HEK293T (cell line): ENCODE measurements at regions not wholly inside any gene's neighbourhood (a gene's known extent, or its start where the extent isn't known, plus 50 kb on each side); places are given as distances from the start of the nearest gene placed in this dataset.

Experiments used
- CTCF ChIA-PET: fragments of 350-600 bp; formaldehyde crosslinking; extraction: SDS; loops from one replicate; lab custom pipeline; 2021; ENCODE audit warnings: antibody characterized with exemption, inconsistent platforms; lab: Yijun Ruan, JAX
- POLR2A ChIA-PET: fragments of 350-600 bp; formaldehyde crosslinking; extraction: SDS; loops from one replicate; lab custom pipeline; 2020; ENCODE audit warnings: antibody characterized with exemption, inconsistent platforms; lab: Yijun Ruan, JAX
- DNase-seq: peaks from one replicate; pipeline ENCODE4 v3.0.0; 2012; ENCODE audit warnings: mixed read lengths; ENCODE audit errors: extremely low spot score
- ARNT ChIP-seq: fragments of 450-650 bp; IDR thresholded peaks from 2 replicates; pipeline ENCODE4 v1.6.1; 2017; ENCODE audit warnings: mild to moderate bottlenecking
- BHLHE40 ChIP-seq: fragments of 450-650 bp; IDR thresholded peaks from 2 replicates; pipeline ENCODE4 v1.6.1; 2016; ENCODE audit warnings: mild to moderate bottlenecking, moderate library complexity, borderline replicate concordance
- CTBP1 ChIP-seq: fragments of 450-650 bp; IDR thresholded peaks from 2 replicates; pipeline ENCODE4 v1.6.1; 2016; ENCODE audit warnings: borderline replicate concordance
- ELF4 ChIP-seq: fragments of 450-650 bp; IDR thresholded peaks from 2 replicates; pipeline ENCODE4 v1.6.1; 2017; ENCODE audit warnings: antibody characterized with exemption
- FOXA1 ChIP-seq: fragments of 450-650 bp; IDR thresholded peaks from 2 replicates; pipeline ENCODE4 v1.6.1; 2016; ENCODE audit warnings: mild to moderate bottlenecking
- FOXK2 ChIP-seq: fragments of 450-650 bp; IDR thresholded peaks from 2 replicates; pipeline ENCODE4 v1.6.1; 2016; ENCODE audit warnings: mild to moderate bottlenecking
- FOXM1 ChIP-seq: fragments of 450-650 bp; IDR thresholded peaks from 2 replicates; pipeline ENCODE4 v1.6.1; 2017; ENCODE audit warnings: mild to moderate bottlenecking, borderline replicate concordance
- HDGF ChIP-seq: fragments of 450-650 bp; IDR thresholded peaks from 2 replicates; pipeline ENCODE4 v1.6.1; 2017; ENCODE audit warnings: antibody characterized with exemption, borderline replicate concordance
- L3MBTL2 ChIP-seq: fragments of 450-650 bp; conservative IDR thresholded peaks from 2 replicates; pipeline ENCODE4 v1.6.1; 2016; ENCODE audit warnings: mild to moderate bottlenecking
- LEF1 ChIP-seq: fragments of 450-650 bp; IDR thresholded peaks from 2 replicates; pipeline ENCODE4 v1.6.1; 2017; ENCODE audit warnings: mild to moderate bottlenecking, borderline replicate concordance
- NFRKB ChIP-seq: fragments of 450-650 bp; IDR thresholded peaks from 2 replicates; pipeline ENCODE4 v1.6.1; 2016; ENCODE audit warnings: mild to moderate bottlenecking, moderate library complexity
- SP1 ChIP-seq: fragments of 450-650 bp; IDR thresholded peaks from 2 replicates; pipeline ENCODE4 v1.6.1; 2017
- SUZ12 ChIP-seq: fragments of 450-650 bp; IDR thresholded peaks from 2 replicates; pipeline ENCODE4 v1.6.1; 2016; ENCODE audit warnings: mild to moderate bottlenecking
- TARDBP ChIP-seq: fragments of 450-650 bp; IDR thresholded peaks from 2 replicates; pipeline ENCODE4 v1.6.1; 2016
- ZNF384 ChIP-seq: fragments of 450-650 bp; IDR thresholded peaks from 2 replicates; pipeline ENCODE4 v1.6.1; 2016
- TF ChIP-seq, protein P1 (sequence below): fragments of 450-650 bp; IDR thresholded peaks from 2 replicates; pipeline ENCODE4 v1.6.1; 2016

- ChIA-PET CTCF (interaction anchor here (0.6 kb wide), 1 partner anchor 39 kb away, joined by 3 read pairs; no protein-coding TSS in a partner anchor), POLR2A (interaction anchor here (0.5 kb wide), 1 partner anchor 353 kb away, joined by 3 read pairs; no protein-coding TSS in a partner anchor)
- no peak for TF ChIP-seq L3MBTL2
- TF ChIP-seq FOXM1: no peak
- TF ChIP-seq CTBP1: no peak
- TF ChIP-seq SUZ12: no peak
- TF ChIP-seq NFRKB: no peak
- TF ChIP-seq FOXA1: no peak
- no peak for TF ChIP-seq BHLHE40
- TF ChIP-seq, protein P1, sequence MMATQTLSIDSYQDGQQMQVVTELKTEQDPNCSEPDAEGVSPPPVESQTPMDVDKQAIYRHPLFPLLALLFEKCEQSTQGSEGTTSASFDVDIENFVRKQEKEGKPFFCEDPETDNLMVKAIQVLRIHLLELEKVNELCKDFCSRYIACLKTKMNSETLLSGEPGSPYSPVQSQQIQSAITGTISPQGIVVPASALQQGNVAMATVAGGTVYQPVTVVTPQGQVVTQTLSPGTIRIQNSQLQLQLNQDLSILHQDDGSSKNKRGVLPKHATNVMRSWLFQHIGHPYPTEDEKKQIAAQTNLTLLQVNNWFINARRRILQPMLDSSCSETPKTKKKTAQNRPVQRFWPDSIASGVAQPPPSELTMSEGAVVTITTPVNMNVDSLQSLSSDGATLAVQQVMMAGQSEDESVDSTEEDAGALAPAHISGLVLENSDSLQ: no peak
- no peak for DNase-seq
These were observed 72.0 kb upstream of the PSMA6 start for GRCh38 chr14:35220027-35220676.

- no peak for DNase-seq
- POLR2A ChIA-PET: no interaction called here
- TF ChIP-seq ZNF384 (no peak), L3MBTL2 (no peak), FOXK2 (no peak), SP1 (no peak)
- CTCF ChIA-PET: interaction anchor here (0.6 kb wide), 1 partner anchor 38 kb away, joined by 3 read pairs; no protein-coding TSS in a partner anchor
These were observed 71.3 kb upstream of the PSMA6 start for GRCh38 chr14:35220920-35221319.

DNA sequence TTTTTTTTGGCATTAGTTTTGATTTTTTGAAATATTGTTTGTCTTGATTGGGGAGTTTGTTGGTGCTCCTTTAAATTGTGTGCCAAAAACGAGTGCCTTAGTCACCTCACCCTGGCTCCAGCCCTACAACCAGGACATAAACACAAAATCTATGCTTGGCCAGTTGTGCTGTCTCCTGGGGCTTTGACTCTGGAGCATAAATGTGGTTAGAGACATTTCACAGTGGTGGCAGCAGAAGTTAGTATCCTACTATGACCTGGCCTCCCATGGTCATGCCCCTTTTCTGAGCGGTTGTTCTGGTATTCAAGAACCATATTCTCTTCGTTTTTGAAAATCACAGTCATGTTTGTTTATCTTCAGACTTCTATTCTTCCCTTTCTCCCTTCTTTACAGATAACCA is 70.7 kb upstream of the PSMA6 start:
- ChIA-PET CTCF (no interaction called here), POLR2A (no interaction called here)
- no peak for DNase-seq
- TF ChIP-seq TARDBP (no peak), L3MBTL2 (no peak), CTBP1 (no peak), ELF4 (no peak), BHLHE40 (no peak), FOXA1 (no peak), SUZ12 (no peak), ARNT (no peak), FOXK2 (no peak), LEF1 (no peak), FOXM1 (no peak)
- TF ChIP-seq, protein P1: no peak

DNA sequence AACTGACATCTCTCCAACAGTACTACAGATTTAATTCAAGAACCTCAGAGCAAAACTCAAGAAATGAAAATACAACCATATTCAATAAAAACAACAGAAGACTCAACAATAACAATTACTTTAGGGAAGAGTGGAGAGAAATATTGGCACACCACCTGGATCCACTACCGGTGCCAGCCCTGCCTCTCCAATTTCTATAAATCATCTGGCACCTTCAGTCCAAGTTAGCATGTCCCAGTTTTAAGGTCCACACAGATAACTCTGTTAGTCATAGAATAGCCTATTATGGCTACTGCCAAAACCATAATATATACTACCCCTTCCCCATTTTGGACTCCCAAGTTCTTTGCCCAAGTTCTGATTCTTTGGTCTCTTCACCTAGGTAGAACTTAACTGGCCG is 69.9 kb upstream of the PSMA6 start:
- no peak for DNase-seq
- CTCF ChIA-PET: interaction anchor here (0.6 kb wide), 1 partner anchor 76 kb away, joined by 3 read pairs; no protein-coding TSS in a partner anchor
- TF ChIP-seq HDGF (no peak), SUZ12 (no peak), FOXA1 (no peak), TARDBP (no peak), ZNF384 (no peak), L3MBTL2 (no peak), SP1 (no peak), ARNT (no peak), FOXM1 (no peak), CTBP1 (no peak), BHLHE40 (no peak), NFRKB (no peak), ELF4 (no peak), LEF1 (no peak), FOXK2 (no peak)
- TF ChIP-seq, protein P1: no peak
- POLR2A ChIA-PET: no interaction called here

DNA sequence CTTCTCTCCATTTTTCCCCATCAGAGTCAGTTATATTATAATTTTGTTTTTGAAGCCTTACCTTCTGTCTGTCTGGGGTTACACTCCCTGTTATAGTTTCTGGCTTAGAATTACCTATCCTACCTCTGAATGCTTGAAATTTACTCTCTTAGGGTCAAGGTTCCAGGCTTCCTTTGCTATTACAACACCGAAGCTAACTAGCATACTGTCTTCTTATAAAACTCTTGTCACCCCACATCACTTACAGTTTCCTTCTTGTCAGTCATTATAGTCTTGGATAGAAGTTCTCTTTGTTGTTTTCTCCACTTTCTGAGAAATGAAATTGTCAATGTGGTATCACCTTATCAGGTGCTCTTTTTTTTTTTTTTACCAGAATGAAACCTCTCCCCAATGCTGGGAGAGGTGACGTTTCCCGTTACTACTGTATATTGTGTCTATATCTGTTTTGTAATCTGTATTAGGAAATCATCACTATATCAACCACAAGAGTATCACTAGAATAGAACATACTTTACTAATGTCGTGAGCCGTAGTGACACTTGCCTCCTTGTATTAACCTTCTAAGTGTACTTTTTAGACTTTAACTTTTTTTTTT is 69.2 kb upstream of the PSMA6 start:
- POLR2A ChIA-PET: no interaction called here
- TF ChIP-seq ELF4: no peak
- TF ChIP-seq, protein P1: no peak
- no peak for TF ChIP-seq TARDBP
- TF ChIP-seq FOXK2: no peak
- no peak for TF ChIP-seq CTBP1
- no peak for TF ChIP-seq SUZ12
- no peak for TF ChIP-seq BHLHE40
- TF ChIP-seq HDGF: no peak
- no peak for TF ChIP-seq L3MBTL2
- no peak for TF ChIP-seq LEF1
- no peak for TF ChIP-seq ZNF384
- TF ChIP-seq NFRKB: no peak
- TF ChIP-seq FOXA1: no peak
- no peak for TF ChIP-seq FOXM1
- TF ChIP-seq ARNT: no peak
- TF ChIP-seq SP1: no peak
- CTCF ChIA-PET: interaction anchor here (0.6 kb wide), 1 partner anchor 77 kb away, joined by 3 read pairs; no protein-coding TSS in a partner anchor
- no peak for DNase-seq

- ChIA-PET POLR2A (interaction anchor here (0.7 kb wide), 1 partner anchor 184 kb away, joined by 4 read pairs; no protein-coding TSS in a partner anchor), CTCF (no interaction called here)
- TF ChIP-seq LEF1: no peak
- no peak for TF ChIP-seq CTBP1
- TF ChIP-seq ARNT: no peak
- no peak for TF ChIP-seq TARDBP
- no peak for TF ChIP-seq FOXA1
- no peak for TF ChIP-seq BHLHE40
- no peak for TF ChIP-seq ELF4
- TF ChIP-seq NFRKB: no peak
- no peak for TF ChIP-seq SUZ12
- no peak for DNase-seq
These were observed 68.3 kb upstream of the PSMA6 start for GRCh38 chr14:35223927-35224326.
